GM23338 (cell line): ENCODE measurements at regions not wholly inside any gene's neighbourhood (a gene's known extent, or its start where the extent isn't known, plus 50 kb on each side); places are given as distances from the start of the nearest gene placed in this dataset.

Experiments used
- ATAC-seq: fragments of 200-7000 bp; cut with Tn5 transposase; 3 replicates; pipeline ENCODE4 v1.9.1; 2020
- DNase-seq: peaks from one replicate; pipeline ENCODE4 v3.0.0-alpha.2; 2015; ENCODE audit warnings: low spot score
- H2AFZ ChIP-seq: fragments of 200-600 bp; sonication (generic); 2 replicates; pipeline ENCODE4 v1.8.0; 2016; ENCODE audit warnings: antibody characterized with exemption, mild to moderate bottlenecking, moderate library complexity
- H3F3A ChIP-seq: fragments of 200-600 bp; sonication (generic); replicated peaks from 2 replicates; pipeline ENCODE4 v1.8.0; 2017; ENCODE audit warnings: antibody characterized with exemption, mixed run types, low read depth
- H3K27ac ChIP-seq: fragments of 200-600 bp; sonication (generic); 2 replicates; pipeline ENCODE4 v1.6.1; 2016; ENCODE audit warnings: low read depth
- H3K27me3 ChIP-seq: fragments of 200-600 bp; sonication (generic); 2 replicates; pipeline ENCODE4 v1.8.0; 2016; ENCODE audit warnings: mild to moderate bottlenecking, mixed run types, moderate library complexity; ENCODE audit not compliant: insufficient read depth
- H3K36me3 ChIP-seq: fragments of 200-600 bp; sonication (generic); 2 replicates; pipeline ENCODE4 v1.8.0; 2016; ENCODE audit warnings: mild to moderate bottlenecking; ENCODE audit not compliant: insufficient read depth
- H3K4me1 ChIP-seq: fragments of 200-600 bp; sonication (generic); 2 replicates; pipeline ENCODE4 v1.8.0; 2016; ENCODE audit warnings: mild to moderate bottlenecking, moderate library complexity; ENCODE audit not compliant: insufficient read depth
- H3K4me2 ChIP-seq: fragments of 200-600 bp; sonication (generic); 2 replicates; pipeline ENCODE4 v1.7.1; 2017; ENCODE audit warnings: mixed run types
- H3K4me3 ChIP-seq: fragments of 200-600 bp; sonication (generic); 2 replicates; pipeline ENCODE4 v1.6.1; 2016; ENCODE audit warnings: mixed run types
- H3K79me2 ChIP-seq: fragments of 200-600 bp; sonication (generic); replicated peaks from 2 replicates; pipeline ENCODE4 v1.8.0; 2017; ENCODE audit warnings: mild to moderate bottlenecking; ENCODE audit not compliant: insufficient read depth
- H3K9me2 ChIP-seq: fragments of 200-600 bp; sonication (generic); 2 replicates; pipeline ENCODE4 v1.8.0; 2017; ENCODE audit not compliant: insufficient read depth
- H4K20me1 ChIP-seq: fragments of 200-600 bp; sonication (generic); replicated peaks from 2 replicates; pipeline ENCODE4 v1.8.0; 2017; ENCODE audit warnings: mild to moderate bottlenecking; ENCODE audit not compliant: insufficient read depth
- H3K27ac Mint-ChIP-seq: 2 replicates; pipeline ENCODE4 v1.8.0; 2020; ENCODE audit warnings: inconsistent platforms, mild to moderate bottlenecking, moderate library complexity, mixed read lengths
- H3K27me3 Mint-ChIP-seq: 3 replicates; pipeline ENCODE4 v1.8.0; 2022; ENCODE audit warnings: low read depth, mild to moderate bottlenecking, moderate library complexity, mixed read lengths, inconsistent platforms; ENCODE audit not compliant: insufficient read depth, poor library complexity
- H3K36me3 Mint-ChIP-seq: 3 replicates; pipeline ENCODE4 v1.8.0; 2021; ENCODE audit warnings: low read depth, mild to moderate bottlenecking, inconsistent platforms, moderate library complexity, mixed read lengths
- H3K4me1 Mint-ChIP-seq: 3 replicates; pipeline ENCODE4 v1.8.0; 2020; ENCODE audit warnings: mild to moderate bottlenecking, inconsistent platforms, mixed read lengths
- H3K4me3 Mint-ChIP-seq: 3 replicates; pipeline ENCODE4 v1.8.0; 2021; ENCODE audit warnings: moderate library complexity, mild to moderate bottlenecking, inconsistent platforms, mixed read lengths
- H3K9me3 Mint-ChIP-seq: 3 replicates; pipeline ENCODE4 v1.8.0; 2020; ENCODE audit warnings: moderate library complexity, mild to moderate bottlenecking, inconsistent platforms, mixed read lengths
- CREB1 ChIP-seq: fragments of 250-450 bp; sonication (Bioruptor Pico); IDR thresholded peaks from 2 replicates; pipeline ENCODE4 v1.5.0; 2020; ENCODE audit warnings: low read depth, mild to moderate bottlenecking, moderate library complexity
- EZH2 ChIP-seq: fragments of 200-600 bp; sonication (generic); IDR thresholded peaks from one replicate; pipeline ENCODE4 v1.8.0; 2017; ENCODE audit warnings: antibody characterized with exemption, mild to moderate bottlenecking, low read depth; ENCODE audit not compliant: unreplicated experiment
- EZH2phosphoT487 ChIP-seq: fragments of 200-600 bp; sonication (generic); IDR thresholded peaks from one replicate; pipeline ENCODE4 v1.8.1; 2018; ENCODE audit warnings: antibody characterized with exemption; ENCODE audit not compliant: unreplicated experiment
- JUNB ChIP-seq: IDR thresholded peaks from one replicate; pipeline ENCODE4 v1.6.1; 2016; ENCODE audit warnings: antibody characterized with exemption; ENCODE audit not compliant: unreplicated experiment
- NANOG ChIP-seq: IDR thresholded peaks from 2 replicates; pipeline ENCODE4 v1.6.1; 2016; ENCODE audit warnings: antibody characterized with exemption, borderline replicate concordance
- POLR2AphosphoS5 ChIP-seq: IDR thresholded peaks from 2 replicates; pipeline ENCODE4 v1.6.1; 2016; ENCODE audit warnings: antibody characterized with exemption, low read depth
- REST ChIP-seq: IDR thresholded peaks from one replicate; pipeline ENCODE4 v1.6.1; 2018; ENCODE audit warnings: antibody characterized with exemption; ENCODE audit not compliant: unreplicated experiment
- STAT1 ChIP-seq: IDR thresholded peaks from one replicate; pipeline ENCODE4 v1.6.1; 2016; ENCODE audit warnings: antibody characterized with exemption; ENCODE audit not compliant: unreplicated experiment
- ZNF114 ChIP-seq: fragments of 250-450 bp; sonication (Bioruptor Pico); IDR thresholded peaks from 2 replicates; pipeline ENCODE4 v1.5.0; 2020; ENCODE audit warnings: mild to moderate bottlenecking, moderate library complexity
- ZNF331 ChIP-seq: fragments of 250-450 bp; sonication (Bioruptor Pico); IDR thresholded peaks from 2 replicates; pipeline ENCODE4 v1.5.0; 2020; ENCODE audit warnings: low read depth, mild to moderate bottlenecking, moderate library complexity
- ZNF462 ChIP-seq: fragments of 250-450 bp; sonication (Bioruptor Pico); IDR thresholded peaks from 2 replicates; pipeline ENCODE4 v1.5.0; 2020; ENCODE audit warnings: mild to moderate bottlenecking, moderate library complexity
- TF ChIP-seq, protein P1 (sequence below), 2 experiments: fragments of 200-600 bp in 1 of 2; sonication (generic) in 1 of 2; conservative IDR thresholded peaks; 2 replicates each; pipeline versions ENCODE4 v1.5.1 to v1.6.1; 2016 to 2017; ENCODE audit warnings: antibody characterized with exemption in 2 of 2, low read depth in 2 of 2, mild to moderate bottlenecking in 2 of 2, moderate library complexity in 1 of 2
- TF ChIP-seq, protein P2 (sequence below): IDR thresholded peaks from 2 replicates; pipeline ENCODE4 v1.6.1; 2016; ENCODE audit warnings: antibody characterized with exemption

DNA sequence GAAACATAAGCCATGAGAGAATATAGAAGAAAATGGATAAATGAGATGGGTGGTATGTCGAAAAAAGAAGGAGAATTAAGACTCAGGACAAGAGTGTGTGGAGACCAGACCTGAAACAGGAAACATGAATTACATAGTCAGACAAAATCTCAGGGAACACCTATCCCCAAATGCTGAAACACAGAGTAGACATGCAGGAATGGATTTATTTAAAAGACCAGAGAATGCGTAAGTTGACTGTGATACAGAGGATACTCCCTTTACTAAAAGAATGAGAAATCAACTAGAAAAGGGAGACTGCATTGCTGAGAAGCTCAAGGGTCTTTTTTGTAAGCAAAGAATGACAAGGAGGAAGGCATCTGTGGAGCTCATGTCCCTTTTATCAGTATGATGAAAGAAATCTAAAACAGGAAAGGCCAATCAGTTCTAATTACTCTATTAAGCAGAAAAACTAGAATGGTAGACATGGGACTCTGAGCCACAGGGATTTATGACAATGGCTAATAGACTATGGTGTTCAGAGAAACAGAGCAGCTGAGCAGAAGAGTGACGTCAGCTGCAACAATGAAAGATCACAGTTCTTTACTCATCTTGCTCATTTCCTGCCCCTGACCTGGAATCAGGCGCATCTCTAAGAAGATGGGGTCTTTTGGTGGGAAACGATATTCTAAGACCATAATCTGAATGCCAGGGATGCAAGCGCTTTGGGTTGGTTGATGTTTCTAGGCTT lies 138.9 kb upstream of the DHRS4 start:
- no peaks in the 10 kb centered on the region for H3K36me3 Mint-ChIP-seq
- TF ChIP-seq NANOG: no peak
- TF ChIP-seq, protein P1, sequence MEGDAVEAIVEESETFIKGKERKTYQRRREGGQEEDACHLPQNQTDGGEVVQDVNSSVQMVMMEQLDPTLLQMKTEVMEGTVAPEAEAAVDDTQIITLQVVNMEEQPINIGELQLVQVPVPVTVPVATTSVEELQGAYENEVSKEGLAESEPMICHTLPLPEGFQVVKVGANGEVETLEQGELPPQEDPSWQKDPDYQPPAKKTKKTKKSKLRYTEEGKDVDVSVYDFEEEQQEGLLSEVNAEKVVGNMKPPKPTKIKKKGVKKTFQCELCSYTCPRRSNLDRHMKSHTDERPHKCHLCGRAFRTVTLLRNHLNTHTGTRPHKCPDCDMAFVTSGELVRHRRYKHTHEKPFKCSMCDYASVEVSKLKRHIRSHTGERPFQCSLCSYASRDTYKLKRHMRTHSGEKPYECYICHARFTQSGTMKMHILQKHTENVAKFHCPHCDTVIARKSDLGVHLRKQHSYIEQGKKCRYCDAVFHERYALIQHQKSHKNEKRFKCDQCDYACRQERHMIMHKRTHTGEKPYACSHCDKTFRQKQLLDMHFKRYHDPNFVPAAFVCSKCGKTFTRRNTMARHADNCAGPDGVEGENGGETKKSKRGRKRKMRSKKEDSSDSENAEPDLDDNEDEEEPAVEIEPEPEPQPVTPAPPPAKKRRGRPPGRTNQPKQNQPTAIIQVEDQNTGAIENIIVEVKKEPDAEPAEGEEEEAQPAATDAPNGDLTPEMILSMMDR (conservative IDR thresholded peaks at IDR 0.05; ENCODE audit: low read depth in 2 of 2): no peak
- no peak for TF ChIP-seq POLR2AphosphoS5
- TF ChIP-seq CREB1 (CRISPR knock-in tag): no peak
- TF ChIP-seq JUNB: no peak
- TF ChIP-seq ZNF331 (CRISPR knock-in tag): no peak
- no peak for TF ChIP-seq STAT1
- TF ChIP-seq EZH2: no peak
- TF ChIP-seq REST: no peak
- no peak for TF ChIP-seq ZNF462 (CRISPR knock-in tag)
- TF ChIP-seq, protein P2, sequence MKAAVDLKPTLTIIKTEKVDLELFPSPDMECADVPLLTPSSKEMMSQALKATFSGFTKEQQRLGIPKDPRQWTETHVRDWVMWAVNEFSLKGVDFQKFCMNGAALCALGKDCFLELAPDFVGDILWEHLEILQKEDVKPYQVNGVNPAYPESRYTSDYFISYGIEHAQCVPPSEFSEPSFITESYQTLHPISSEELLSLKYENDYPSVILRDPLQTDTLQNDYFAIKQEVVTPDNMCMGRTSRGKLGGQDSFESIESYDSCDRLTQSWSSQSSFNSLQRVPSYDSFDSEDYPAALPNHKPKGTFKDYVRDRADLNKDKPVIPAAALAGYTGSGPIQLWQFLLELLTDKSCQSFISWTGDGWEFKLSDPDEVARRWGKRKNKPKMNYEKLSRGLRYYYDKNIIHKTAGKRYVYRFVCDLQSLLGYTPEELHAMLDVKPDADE: no peak
- TF ChIP-seq ZNF114 (CRISPR knock-in tag): no peak
- no peak for TF ChIP-seq EZH2phosphoT487
- Histone ChIP-seq H3K36me3 (no peaks in the 10 kb centered on the region), H3K4me3 (no peak overlapping the region), H3K4me1 (no peaks in the 10 kb centered on the region), H3K27me3 (no peaks in the 10 kb centered on the region), H4K20me1 (no peaks in the 10 kb centered on the region), H3K27ac (no peak overlapping the region), H3K9me2 (0 out of 2 replicates have a peak, but pooled peaks cover 2% of the 10 kb centered on the region), H3K4me2 (no peak overlapping the region), H3K79me2 (no peaks in the 10 kb centered on the region), H2AFZ (no peak overlapping the region), H3F3A (no peaks in the 10 kb centered on the region)
- ATAC-seq (no peak), DNase-seq (no peak)
- H3K27ac Mint-ChIP-seq: no peak overlapping the region
- H3K4me1 Mint-ChIP-seq: no peaks in the 10 kb centered on the region
- H3K27me3 Mint-ChIP-seq: peaks cover 2% of the 10 kb centered on the region
- H3K4me3 Mint-ChIP-seq: no peak overlapping the region
- no peaks in the 10 kb centered on the region; the same call in 2 of the 3 replicates for H3K9me3 Mint-ChIP-seq
